Epidermal melanocyte (primary cell): ENCODE measurements at regions not wholly inside any gene's neighbourhood (a gene's known extent, or its start where the extent isn't known, plus 50 kb on each side); places are given as distances from the start of the nearest gene placed in this dataset.
"Not testable (repeated sequence)": the region's sequence is repeated elsewhere in the genome, so short reads cannot be mapped to it uniquely, and the experiment has no call there.

ENCODE experiments used
- DNase-seq: peaks from one replicate; pipeline ENCODE4 v3.0.0; 2011; ENCODE audit warnings: low spot score; ENCODE audit not compliant: insufficient read length

DNA sequence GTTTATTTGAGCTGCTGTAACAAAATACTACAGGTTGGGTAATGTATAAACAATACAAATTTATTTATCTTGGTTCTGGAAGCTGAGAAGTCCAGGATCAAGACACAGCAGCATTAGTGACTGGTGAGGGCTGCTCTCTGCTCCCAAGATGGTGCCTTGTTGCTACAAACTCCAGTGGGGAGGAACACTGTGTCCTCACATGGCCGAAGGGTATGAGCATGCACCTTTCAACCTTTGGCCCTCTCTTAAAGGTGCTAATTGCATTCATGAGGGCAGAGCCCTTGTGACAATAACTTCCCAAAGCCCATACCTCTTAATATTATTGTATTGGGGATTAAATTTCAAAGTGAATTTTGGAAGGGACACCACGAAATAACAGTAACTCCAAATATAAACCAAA, 55.3 kb upstream of the ATP1B1 start:
- DNase-seq: no peak

DNA sequence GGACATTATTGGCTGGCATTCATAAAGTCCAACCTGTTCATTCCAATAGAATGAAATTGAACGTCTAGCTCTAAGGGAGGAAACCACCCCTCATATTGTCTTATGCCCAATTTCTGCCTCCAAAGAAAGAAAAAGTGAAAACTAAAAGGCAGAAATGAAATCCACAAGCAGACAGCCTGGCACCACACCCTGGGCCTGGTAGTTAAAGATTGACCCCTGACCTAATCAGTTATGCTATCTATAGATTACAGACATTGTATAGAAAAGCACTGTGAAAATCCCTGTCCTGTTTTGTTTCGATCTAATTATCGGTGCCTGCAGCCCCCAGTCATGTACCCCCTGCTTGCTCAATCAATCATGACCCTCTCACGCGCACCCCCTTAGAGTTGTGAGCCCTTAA, 54.3 kb upstream of the ATP1B1 start:
- not testable (repeated sequence) for DNase-seq

- DNase-seq: no peak
Observed at GRCh38 chr1:169052727-169053126, 53.8 kb upstream of the ATP1B1 start.

GRCh38 chr1:169053196-169053595, 53.3 kb upstream of the ATP1B1 start:
- DNase-seq: no peak
